GM23338 (cell line): ENCODE measurements at regions not wholly inside any gene's neighbourhood (a gene's known extent, or its start where the extent isn't known, plus 50 kb on each side); places are given as distances from the start of the nearest gene placed in this dataset.

Experiments used
- ATAC-seq: fragments of 200-7000 bp; cut with Tn5 transposase; 3 replicates; pipeline ENCODE4 v1.9.1; 2020
- DNase-seq: peaks from one replicate; pipeline ENCODE4 v3.0.0-alpha.2; 2015; ENCODE audit warnings: low spot score
- H2AFZ ChIP-seq: fragments of 200-600 bp; sonication (generic); 2 replicates; pipeline ENCODE4 v1.8.0; 2016; ENCODE audit warnings: antibody characterized with exemption, mild to moderate bottlenecking, moderate library complexity
- H3F3A ChIP-seq: fragments of 200-600 bp; sonication (generic); replicated peaks from 2 replicates; pipeline ENCODE4 v1.8.0; 2017; ENCODE audit warnings: antibody characterized with exemption, mixed run types, low read depth
- H3K27ac ChIP-seq: fragments of 200-600 bp; sonication (generic); 2 replicates; pipeline ENCODE4 v1.6.1; 2016; ENCODE audit warnings: low read depth
- H3K27me3 ChIP-seq: fragments of 200-600 bp; sonication (generic); 2 replicates; pipeline ENCODE4 v1.8.0; 2016; ENCODE audit warnings: mild to moderate bottlenecking, mixed run types, moderate library complexity; ENCODE audit not compliant: insufficient read depth
- H3K36me3 ChIP-seq: fragments of 200-600 bp; sonication (generic); 2 replicates; pipeline ENCODE4 v1.8.0; 2016; ENCODE audit warnings: mild to moderate bottlenecking; ENCODE audit not compliant: insufficient read depth
- H3K4me1 ChIP-seq: fragments of 200-600 bp; sonication (generic); 2 replicates; pipeline ENCODE4 v1.8.0; 2016; ENCODE audit warnings: mild to moderate bottlenecking, moderate library complexity; ENCODE audit not compliant: insufficient read depth
- H3K4me2 ChIP-seq: fragments of 200-600 bp; sonication (generic); 2 replicates; pipeline ENCODE4 v1.7.1; 2017; ENCODE audit warnings: mixed run types
- H3K4me3 ChIP-seq: fragments of 200-600 bp; sonication (generic); 2 replicates; pipeline ENCODE4 v1.6.1; 2016; ENCODE audit warnings: mixed run types
- H3K79me2 ChIP-seq: fragments of 200-600 bp; sonication (generic); replicated peaks from 2 replicates; pipeline ENCODE4 v1.8.0; 2017; ENCODE audit warnings: mild to moderate bottlenecking; ENCODE audit not compliant: insufficient read depth
- H3K9me2 ChIP-seq: fragments of 200-600 bp; sonication (generic); 2 replicates; pipeline ENCODE4 v1.8.0; 2017; ENCODE audit not compliant: insufficient read depth
- H4K20me1 ChIP-seq: fragments of 200-600 bp; sonication (generic); replicated peaks from 2 replicates; pipeline ENCODE4 v1.8.0; 2017; ENCODE audit warnings: mild to moderate bottlenecking; ENCODE audit not compliant: insufficient read depth
- H3K27ac Mint-ChIP-seq: 2 replicates; pipeline ENCODE4 v1.8.0; 2020; ENCODE audit warnings: inconsistent platforms, mild to moderate bottlenecking, moderate library complexity, mixed read lengths
- H3K27me3 Mint-ChIP-seq: 3 replicates; pipeline ENCODE4 v1.8.0; 2022; ENCODE audit warnings: low read depth, mild to moderate bottlenecking, moderate library complexity, mixed read lengths, inconsistent platforms; ENCODE audit not compliant: insufficient read depth, poor library complexity
- H3K36me3 Mint-ChIP-seq: 3 replicates; pipeline ENCODE4 v1.8.0; 2021; ENCODE audit warnings: low read depth, mild to moderate bottlenecking, inconsistent platforms, moderate library complexity, mixed read lengths
- H3K4me1 Mint-ChIP-seq: 3 replicates; pipeline ENCODE4 v1.8.0; 2020; ENCODE audit warnings: mild to moderate bottlenecking, inconsistent platforms, mixed read lengths
- H3K4me3 Mint-ChIP-seq: 3 replicates; pipeline ENCODE4 v1.8.0; 2021; ENCODE audit warnings: moderate library complexity, mild to moderate bottlenecking, inconsistent platforms, mixed read lengths
- H3K9me3 Mint-ChIP-seq: 3 replicates; pipeline ENCODE4 v1.8.0; 2020; ENCODE audit warnings: moderate library complexity, mild to moderate bottlenecking, inconsistent platforms, mixed read lengths
- CREB1 ChIP-seq: fragments of 250-450 bp; sonication (Bioruptor Pico); IDR thresholded peaks from 2 replicates; pipeline ENCODE4 v1.5.0; 2020; ENCODE audit warnings: low read depth, mild to moderate bottlenecking, moderate library complexity
- ETS1 ChIP-seq: IDR thresholded peaks from 2 replicates; pipeline ENCODE4 v1.6.1; 2016; ENCODE audit warnings: antibody characterized with exemption
- EZH2 ChIP-seq: fragments of 200-600 bp; sonication (generic); IDR thresholded peaks from one replicate; pipeline ENCODE4 v1.8.0; 2017; ENCODE audit warnings: antibody characterized with exemption, mild to moderate bottlenecking, low read depth; ENCODE audit not compliant: unreplicated experiment
- EZH2phosphoT487 ChIP-seq: fragments of 200-600 bp; sonication (generic); IDR thresholded peaks from one replicate; pipeline ENCODE4 v1.8.1; 2018; ENCODE audit warnings: antibody characterized with exemption; ENCODE audit not compliant: unreplicated experiment
- JUNB ChIP-seq: IDR thresholded peaks from one replicate; pipeline ENCODE4 v1.6.1; 2016; ENCODE audit warnings: antibody characterized with exemption; ENCODE audit not compliant: unreplicated experiment
- NANOG ChIP-seq: IDR thresholded peaks from 2 replicates; pipeline ENCODE4 v1.6.1; 2016; ENCODE audit warnings: antibody characterized with exemption, borderline replicate concordance
- POLR2AphosphoS5 ChIP-seq: IDR thresholded peaks from 2 replicates; pipeline ENCODE4 v1.6.1; 2016; ENCODE audit warnings: antibody characterized with exemption, low read depth
- REST ChIP-seq: IDR thresholded peaks from one replicate; pipeline ENCODE4 v1.6.1; 2018; ENCODE audit warnings: antibody characterized with exemption; ENCODE audit not compliant: unreplicated experiment
- STAT1 ChIP-seq: IDR thresholded peaks from one replicate; pipeline ENCODE4 v1.6.1; 2016; ENCODE audit warnings: antibody characterized with exemption; ENCODE audit not compliant: unreplicated experiment
- ZNF114 ChIP-seq: fragments of 250-450 bp; sonication (Bioruptor Pico); IDR thresholded peaks from 2 replicates; pipeline ENCODE4 v1.5.0; 2020; ENCODE audit warnings: mild to moderate bottlenecking, moderate library complexity
- ZNF331 ChIP-seq: fragments of 250-450 bp; sonication (Bioruptor Pico); IDR thresholded peaks from 2 replicates; pipeline ENCODE4 v1.5.0; 2020; ENCODE audit warnings: low read depth, mild to moderate bottlenecking, moderate library complexity
- TF ChIP-seq, protein P1 (sequence below), 2 experiments: fragments of 200-600 bp in 1 of 2; sonication (generic) in 1 of 2; conservative IDR thresholded peaks; 2 replicates each; pipeline versions ENCODE4 v1.5.1 to v1.6.1; 2016 to 2017; ENCODE audit warnings: antibody characterized with exemption in 2 of 2, low read depth in 2 of 2, mild to moderate bottlenecking in 2 of 2, moderate library complexity in 1 of 2
- TF ChIP-seq, protein P2 (sequence below): fragments of 250-450 bp; sonication (Bioruptor Pico); IDR thresholded peaks from 2 replicates; pipeline ENCODE4 v1.5.0; 2020; ENCODE audit warnings: mild to moderate bottlenecking, moderate library complexity

GRCh38 chr6:98579079-98579478 is 255.3 kb upstream of the POU3F2 start:
- no peak for DNase-seq
- H3K4me3 Mint-ChIP-seq = no peak overlapping the region
- Histone ChIP-seq H3K4me2 (no peak overlapping the region), H3F3A (no peaks in the 10 kb centered on the region), H3K9me2 (no peaks in the 10 kb centered on the region; the same call in 1 of the 2 replicates), H3K27me3 (no peaks in the 10 kb centered on the region), H3K4me3 (no peak overlapping the region), H3K79me2 (no peaks in the 10 kb centered on the region), H2AFZ (no peak overlapping the region), H3K27ac (no peak overlapping the region), H4K20me1 (no peaks in the 10 kb centered on the region), H3K4me1 (peaks cover 7% of the 10 kb centered on the region), H3K36me3 (no peaks in the 10 kb centered on the region)
- no peaks in the 10 kb centered on the region for H3K27me3 Mint-ChIP-seq
- ATAC-seq = no peak
- no peaks in the 10 kb centered on the region for H3K36me3 Mint-ChIP-seq
- no peak for TF ChIP-seq STAT1
- TF ChIP-seq, protein P1, sequence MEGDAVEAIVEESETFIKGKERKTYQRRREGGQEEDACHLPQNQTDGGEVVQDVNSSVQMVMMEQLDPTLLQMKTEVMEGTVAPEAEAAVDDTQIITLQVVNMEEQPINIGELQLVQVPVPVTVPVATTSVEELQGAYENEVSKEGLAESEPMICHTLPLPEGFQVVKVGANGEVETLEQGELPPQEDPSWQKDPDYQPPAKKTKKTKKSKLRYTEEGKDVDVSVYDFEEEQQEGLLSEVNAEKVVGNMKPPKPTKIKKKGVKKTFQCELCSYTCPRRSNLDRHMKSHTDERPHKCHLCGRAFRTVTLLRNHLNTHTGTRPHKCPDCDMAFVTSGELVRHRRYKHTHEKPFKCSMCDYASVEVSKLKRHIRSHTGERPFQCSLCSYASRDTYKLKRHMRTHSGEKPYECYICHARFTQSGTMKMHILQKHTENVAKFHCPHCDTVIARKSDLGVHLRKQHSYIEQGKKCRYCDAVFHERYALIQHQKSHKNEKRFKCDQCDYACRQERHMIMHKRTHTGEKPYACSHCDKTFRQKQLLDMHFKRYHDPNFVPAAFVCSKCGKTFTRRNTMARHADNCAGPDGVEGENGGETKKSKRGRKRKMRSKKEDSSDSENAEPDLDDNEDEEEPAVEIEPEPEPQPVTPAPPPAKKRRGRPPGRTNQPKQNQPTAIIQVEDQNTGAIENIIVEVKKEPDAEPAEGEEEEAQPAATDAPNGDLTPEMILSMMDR (conservative IDR thresholded peaks at IDR 0.05; ENCODE audit: low read depth in 2 of 2) = no peak
- no peak for TF ChIP-seq ETS1
- TF ChIP-seq, protein P2, sequence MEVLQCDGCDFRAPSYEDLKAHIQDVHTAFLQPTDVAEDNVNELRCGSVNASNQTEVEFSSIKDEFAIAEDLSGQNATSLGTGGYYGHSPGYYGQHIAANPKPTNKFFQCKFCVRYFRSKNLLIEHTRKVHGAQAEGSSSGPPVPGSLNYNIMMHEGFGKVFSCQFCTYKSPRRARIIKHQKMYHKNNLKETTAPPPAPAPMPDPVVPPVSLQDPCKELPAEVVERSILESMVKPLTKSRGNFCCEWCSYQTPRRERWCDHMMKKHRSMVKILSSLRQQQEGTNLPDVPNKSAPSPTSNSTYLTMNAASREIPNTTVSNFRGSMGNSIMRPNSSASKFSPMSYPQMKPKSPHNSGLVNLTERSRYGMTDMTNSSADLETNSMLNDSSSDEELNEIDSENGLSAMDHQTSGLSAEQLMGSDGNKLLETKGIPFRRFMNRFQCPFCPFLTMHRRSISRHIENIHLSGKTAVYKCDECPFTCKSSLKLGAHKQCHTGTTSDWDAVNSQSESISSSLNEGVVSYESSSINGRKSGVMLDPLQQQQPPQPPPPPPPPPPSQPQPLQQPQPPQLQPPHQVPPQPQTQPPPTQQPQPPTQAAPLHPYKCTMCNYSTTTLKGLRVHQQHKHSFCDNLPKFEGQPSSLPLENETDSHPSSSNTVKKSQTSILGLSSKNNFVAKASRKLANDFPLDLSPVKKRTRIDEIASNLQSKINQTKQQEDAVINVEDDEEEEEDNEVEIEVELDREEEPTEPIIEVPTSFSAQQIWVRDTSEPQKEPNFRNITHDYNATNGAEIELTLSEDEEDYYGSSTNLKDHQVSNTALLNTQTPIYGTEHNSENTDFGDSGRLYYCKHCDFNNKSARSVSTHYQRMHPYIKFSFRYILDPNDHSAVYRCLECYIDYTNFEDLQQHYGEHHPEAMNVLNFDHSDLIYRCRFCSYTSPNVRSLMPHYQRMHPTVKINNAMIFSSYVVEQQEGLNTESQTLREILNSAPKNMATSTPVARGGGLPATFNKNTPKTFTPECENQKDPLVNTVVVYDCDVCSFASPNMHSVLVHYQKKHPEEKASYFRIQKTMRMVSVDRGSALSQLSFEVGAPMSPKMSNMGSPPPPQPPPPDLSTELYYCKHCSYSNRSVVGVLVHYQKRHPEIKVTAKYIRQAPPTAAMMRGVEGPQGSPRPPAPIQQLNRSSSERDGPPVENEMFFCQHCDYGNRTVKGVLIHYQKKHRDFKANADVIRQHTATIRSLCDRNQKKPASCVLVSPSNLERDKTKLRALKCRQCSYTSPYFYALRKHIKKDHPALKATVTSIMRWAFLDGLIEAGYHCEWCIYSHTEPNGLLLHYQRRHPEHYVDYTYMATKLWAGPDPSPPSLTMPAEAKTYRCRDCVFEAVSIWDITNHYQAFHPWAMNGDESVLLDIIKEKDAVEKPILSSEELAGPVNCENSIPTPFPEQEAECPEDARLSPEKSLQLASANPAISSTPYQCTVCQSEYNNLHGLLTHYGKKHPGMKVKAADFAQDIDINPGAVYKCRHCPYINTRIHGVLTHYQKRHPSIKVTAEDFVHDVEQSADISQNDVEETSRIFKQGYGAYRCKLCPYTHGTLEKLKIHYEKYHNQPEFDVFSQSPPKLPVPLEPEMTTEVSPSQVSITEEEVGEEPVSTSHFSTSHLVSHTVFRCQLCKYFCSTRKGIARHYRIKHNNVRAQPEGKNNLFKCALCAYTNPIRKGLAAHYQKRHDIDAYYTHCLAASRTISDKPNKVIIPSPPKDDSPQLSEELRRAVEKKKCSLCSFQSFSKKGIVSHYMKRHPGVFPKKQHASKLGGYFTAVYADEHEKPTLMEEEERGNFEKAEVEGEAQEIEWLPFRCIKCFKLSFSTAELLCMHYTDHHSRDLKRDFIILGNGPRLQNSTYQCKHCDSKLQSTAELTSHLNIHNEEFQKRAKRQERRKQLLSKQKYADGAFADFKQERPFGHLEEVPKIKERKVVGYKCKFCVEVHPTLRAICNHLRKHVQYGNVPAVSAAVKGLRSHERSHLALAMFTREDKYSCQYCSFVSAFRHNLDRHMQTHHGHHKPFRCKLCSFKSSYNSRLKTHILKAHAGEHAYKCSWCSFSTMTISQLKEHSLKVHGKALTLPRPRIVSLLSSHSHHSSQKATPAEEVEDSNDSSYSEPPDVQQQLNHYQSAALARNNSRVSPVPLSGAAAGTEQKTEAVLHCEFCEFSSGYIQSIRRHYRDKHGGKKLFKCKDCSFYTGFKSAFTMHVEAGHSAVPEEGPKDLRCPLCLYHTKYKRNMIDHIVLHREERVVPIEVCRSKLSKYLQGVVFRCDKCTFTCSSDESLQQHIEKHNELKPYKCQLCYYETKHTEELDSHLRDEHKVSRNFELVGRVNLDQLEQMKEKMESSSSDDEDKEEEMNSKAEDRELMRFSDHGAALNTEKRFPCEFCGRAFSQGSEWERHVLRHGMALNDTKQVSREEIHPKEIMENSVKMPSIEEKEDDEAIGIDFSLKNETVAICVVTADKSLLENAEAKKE (CRISPR knock-in tag) = no peak
- no peak for TF ChIP-seq CREB1
- TF ChIP-seq JUNB = no peak
- TF ChIP-seq ZNF114 (CRISPR knock-in tag) = no peak
- no peak for TF ChIP-seq REST
- TF ChIP-seq EZH2 = no peak
- no peak for TF ChIP-seq ZNF331 (CRISPR knock-in tag)
- TF ChIP-seq NANOG = no peak
- TF ChIP-seq POLR2AphosphoS5 = no peak
- no peak for TF ChIP-seq EZH2phosphoT487
- peaks cover 6% of the 10 kb centered on the region for H3K4me1 Mint-ChIP-seq
- no peak overlapping the region for H3K27ac Mint-ChIP-seq
- H3K9me3 Mint-ChIP-seq = no peaks in the 10 kb centered on the region
